Activated CD4-positive, alpha-beta T cell treated with anti-CD3 and anti-CD28 coated beads, Interleukin-2, amount 10 ng/mL, durations not matched to agents 24 days and 14 days (primary cell): ENCODE measurements at regions not wholly inside any gene's neighbourhood (a gene's known extent, or its start where the extent isn't known, plus 50 kb on each side); places are given as distances from the start of the nearest gene placed in this dataset.
"Not testable (repeated sequence)": the region's sequence is repeated elsewhere in the genome, so short reads cannot be mapped to it uniquely, and the experiment has no call there.

Experiments
- DNase-seq: peaks from one replicate; pipeline ENCODE4 v3.0.0; 2022
- H3K27ac Mint-ChIP-seq: one replicate; pipeline ENCODE4 v1.8.0; 2022; ENCODE audit warnings: mild to moderate bottlenecking, mixed read lengths
- H3K27me3 Mint-ChIP-seq: one replicate; pipeline ENCODE4 v1.8.0; 2022; ENCODE audit warnings: mixed read lengths
- H3K36me3 Mint-ChIP-seq: one replicate; pipeline ENCODE4 v1.8.0; 2022; ENCODE audit warnings: low read depth, mild to moderate bottlenecking, mixed read lengths
- H3K4me1 Mint-ChIP-seq: one replicate; pipeline ENCODE4 v1.8.0; 2021; ENCODE audit warnings: mixed read lengths
- H3K4me3 Mint-ChIP-seq: one replicate; pipeline ENCODE4 v1.8.0; 2022; ENCODE audit warnings: mild to moderate bottlenecking, moderate library complexity, mixed read lengths
- H3K9me3 Mint-ChIP-seq: one replicate; pipeline ENCODE4 v1.8.0; 2021; ENCODE audit warnings: mixed read lengths
- intact Hi-C: fragments of 100-400 bp; cut with micrococcal nuclease; formaldehyde crosslinking; loops from one replicate; pipeline ENCODE4 v1.15.1; 2023

DNA sequence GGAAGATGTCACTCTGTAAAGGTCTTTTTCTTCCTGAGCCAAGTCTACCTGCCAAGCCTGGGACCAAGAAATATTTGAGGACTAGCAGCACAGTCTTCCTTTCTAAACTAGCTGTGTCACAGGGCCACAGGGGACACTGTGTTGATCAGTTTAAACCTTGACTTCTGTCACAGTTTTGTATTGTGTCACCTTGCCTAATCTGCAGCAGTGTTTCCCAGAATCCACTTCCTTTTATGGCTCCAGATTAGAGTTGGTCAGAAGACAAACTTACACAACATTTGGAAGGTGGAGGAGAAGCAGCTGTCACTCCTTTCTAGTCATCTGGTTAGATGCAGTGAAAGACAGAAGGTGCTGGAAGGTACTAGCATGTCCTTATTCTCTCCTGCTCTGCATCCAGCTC is 143.1 kb upstream of the BCOR start:
- Mint-ChIP-seq H3K27ac (no peak overlapping the region), H3K9me3 (no peaks in the 10 kb centered on the region), H3K4me3 (no peak overlapping the region), H3K36me3 (no peaks in the 10 kb centered on the region), H3K4me1 (peaks cover 7% of the 10 kb centered on the region), H3K27me3 (peaks cover 6% of the 10 kb centered on the region)
- DNase-seq, result no peak
- intact Hi-C loops, result no loop called here

DNA sequence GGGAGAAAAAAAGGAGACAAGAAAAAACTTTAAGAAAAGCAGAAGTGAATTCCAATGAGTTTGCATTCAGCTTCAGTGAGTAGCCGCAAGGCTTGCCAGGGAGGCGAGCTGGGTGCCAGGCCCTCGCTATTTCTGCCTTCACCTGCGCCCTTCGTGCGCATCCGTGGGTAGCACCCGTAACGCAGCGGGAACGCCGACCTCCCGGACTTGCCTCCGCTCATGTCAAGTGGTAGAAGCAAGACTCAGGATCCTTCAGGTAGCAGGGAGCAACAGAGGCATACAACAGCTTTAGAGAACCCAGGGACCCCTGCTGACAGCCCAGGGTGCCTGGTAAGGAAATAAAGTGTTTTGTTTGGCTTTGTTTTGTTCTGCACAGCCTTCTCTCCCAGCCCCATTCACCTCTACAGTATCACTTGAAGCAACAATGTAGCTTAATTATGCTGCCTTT is 140.0 kb upstream of the BCOR start:
- Mint-ChIP-seq H3K27ac (no peak overlapping the region), H3K9me3 (no peaks in the 10 kb centered on the region), H3K4me3 (no peak overlapping the region), H3K27me3 (peaks cover 2% of the 10 kb centered on the region), H3K36me3 (no peaks in the 10 kb centered on the region), H3K4me1 (no peaks in the 10 kb centered on the region)
- intact Hi-C loops, result no loop called here
- DNase-seq, result no peak

- Mint-ChIP-seq H3K4me3 (no peak overlapping the region), H3K27ac (no peak overlapping the region), H3K27me3 (no peaks in the 10 kb centered on the region), H3K9me3 (no peaks in the 10 kb centered on the region), H3K4me1 (no peaks in the 10 kb centered on the region), H3K36me3 (no peaks in the 10 kb centered on the region)
- no peak for DNase-seq
- intact Hi-C loops, result loop anchor here (1.0 kb wide), 1 partner anchor 12 kb away; no protein-coding TSS in a partner anchor
Measured at GRCh38 chrX:40230646-40231045, 132.9 kb upstream of the BCOR start.

GRCh38 chrX:40227125-40227524 is 129.4 kb upstream of the BCOR start:
- intact Hi-C loops, result no loop called here
- DNase-seq, result no peak
- Mint-ChIP-seq H3K9me3 (peaks cover 3% of the 10 kb centered on the region), H3K4me3 (no peak overlapping the region), H3K36me3 (peaks cover 1% of the 10 kb centered on the region), H3K4me1 (no peaks in the 10 kb centered on the region), H3K27me3 (no peaks in the 10 kb centered on the region), H3K27ac (no peak overlapping the region)

DNA sequence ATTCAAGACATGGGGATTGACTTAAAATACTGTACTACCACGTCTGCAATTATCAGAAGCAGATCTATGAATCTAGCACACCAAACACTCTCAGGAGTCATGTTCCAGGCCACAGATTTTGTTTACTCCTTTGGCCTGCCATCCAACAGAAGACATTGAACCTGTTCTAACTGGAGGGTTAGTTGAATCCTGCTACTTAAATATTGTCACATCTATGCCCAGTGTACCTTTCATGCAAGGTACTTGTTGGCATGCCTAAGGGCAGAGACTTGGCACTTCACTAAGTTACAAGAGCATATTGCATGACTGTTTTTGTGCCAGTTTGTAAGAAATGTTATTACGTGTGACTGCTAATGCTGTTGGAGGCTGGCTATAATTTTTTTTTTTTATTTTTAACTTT is 126.9 kb upstream of the BCOR start:
- intact Hi-C loops, result no loop called here
- Mint-ChIP-seq H3K27me3 (no peaks in the 10 kb centered on the region), H3K4me3 (no peak overlapping the region), H3K27ac (no peak overlapping the region), H3K36me3 (peaks cover 1% of the 10 kb centered on the region), H3K4me1 (no peaks in the 10 kb centered on the region), H3K9me3 (peaks cover 3% of the 10 kb centered on the region)
- no peak for DNase-seq

DNA sequence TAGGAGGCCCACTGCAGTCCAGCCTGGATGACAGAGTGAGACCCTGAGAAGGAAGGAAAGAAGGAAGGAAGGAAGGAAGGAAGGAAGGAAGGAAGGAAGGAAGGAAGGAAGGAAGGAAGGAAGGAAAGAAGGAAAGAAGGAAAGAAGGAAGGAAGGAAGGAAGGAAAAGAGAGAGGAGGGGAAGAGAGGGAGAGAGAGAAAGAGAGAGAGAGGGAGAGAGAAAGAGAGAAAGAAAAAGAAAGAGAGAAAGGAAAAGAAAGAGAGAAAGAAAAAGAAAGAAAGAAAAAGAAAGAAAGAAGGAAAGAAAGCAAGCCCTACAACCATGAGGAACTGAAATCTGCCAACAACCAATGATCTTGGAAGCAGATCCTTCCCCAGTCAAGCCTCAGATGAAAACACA is 124.9 kb upstream of the BCOR start:
- DNase-seq, H3K9me3 Mint-ChIP-seq, H3K4me3 Mint-ChIP-seq, intact Hi-C loops, H3K4me1 Mint-ChIP-seq, H3K36me3 Mint-ChIP-seq, H3K27me3 Mint-ChIP-seq, H3K27ac Mint-ChIP-seq: not testable (repeated sequence)

- no peak for DNase-seq
- Mint-ChIP-seq H3K4me1 (no peaks in the 10 kb centered on the region), H3K27ac (no peak overlapping the region), H3K36me3 (no peaks in the 10 kb centered on the region), H3K4me3 (no peak overlapping the region), H3K9me3 (no peaks in the 10 kb centered on the region), H3K27me3 (no peaks in the 10 kb centered on the region)
- intact Hi-C loops, result no loop called here
Measured at GRCh38 chrX:40213092-40213491, 115.3 kb upstream of the BCOR start.

DNA sequence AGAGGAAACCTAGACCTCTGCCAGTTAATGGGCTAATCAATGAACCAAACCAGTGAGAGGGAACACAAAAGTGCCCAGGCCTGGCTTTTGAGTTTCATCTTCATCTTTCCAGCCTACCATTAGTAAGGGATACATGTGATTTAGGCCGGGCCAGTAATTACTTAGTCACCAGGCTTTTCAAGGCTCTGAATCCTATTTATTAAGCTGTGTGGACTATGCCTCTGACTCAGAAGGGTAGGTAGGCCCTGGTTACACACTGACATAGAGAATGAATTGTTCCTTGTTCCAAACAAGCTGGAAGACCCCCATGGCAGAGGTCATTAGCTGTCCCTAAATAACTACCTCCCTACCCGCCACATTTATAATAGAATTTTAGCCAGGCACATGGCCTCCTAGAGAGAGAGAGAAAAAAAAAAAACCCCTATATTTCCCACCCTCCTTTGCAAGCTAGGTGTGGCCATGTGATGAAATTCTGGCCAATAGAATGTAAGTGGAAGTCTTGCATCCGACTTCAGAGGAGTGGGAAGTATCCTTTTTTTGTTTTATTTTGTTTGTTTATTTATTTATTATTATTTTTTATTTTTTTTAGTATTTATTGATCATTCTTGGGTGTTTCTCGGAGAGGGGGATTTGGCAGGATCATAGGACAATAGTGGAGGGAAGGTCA is 112.3 kb upstream of the BCOR start:
- no peak for DNase-seq
- H3K9me3 Mint-ChIP-seq, result no peaks in the 10 kb centered on the region
- H3K27me3 Mint-ChIP-seq, result no peaks in the 10 kb centered on the region
- intact Hi-C loops, result no loop called here
- H3K27ac Mint-ChIP-seq, result no peak overlapping the region
- H3K36me3 Mint-ChIP-seq, result no peaks in the 10 kb centered on the region
- H3K4me3 Mint-ChIP-seq, result no peak overlapping the region
- peaks cover 4% of the 10 kb centered on the region for H3K4me1 Mint-ChIP-seq

DNA sequence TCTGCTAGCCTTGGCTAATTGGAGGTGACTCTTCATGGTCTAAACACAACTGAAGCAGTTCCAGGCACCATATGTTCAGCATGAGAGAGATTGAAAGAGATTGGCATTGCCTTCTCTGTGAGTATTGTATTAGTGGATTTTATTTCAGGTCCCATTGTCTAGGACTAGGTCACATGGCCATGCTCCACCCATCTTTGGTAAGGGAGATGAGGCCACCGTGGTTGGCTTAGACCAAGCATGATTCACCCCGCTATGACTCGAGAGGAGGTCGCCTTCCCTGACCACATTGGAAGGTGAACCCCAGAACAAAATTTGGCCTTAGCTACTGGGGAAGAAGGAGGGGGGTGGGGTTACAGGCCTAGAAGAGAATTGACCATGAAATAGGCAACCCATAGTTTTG is 109.9 kb upstream of the BCOR start:
- H3K27me3 Mint-ChIP-seq, result no peaks in the 10 kb centered on the region
- no peaks in the 10 kb centered on the region for H3K36me3 Mint-ChIP-seq
- no peak overlapping the region for H3K27ac Mint-ChIP-seq
- intact Hi-C loops, result no loop called here
- DNase-seq, result peak; percentile 59
- peaks cover 8% of the 10 kb centered on the region for H3K4me1 Mint-ChIP-seq
- no peaks in the 10 kb centered on the region for H3K9me3 Mint-ChIP-seq
- no peak overlapping the region for H3K4me3 Mint-ChIP-seq

DNA sequence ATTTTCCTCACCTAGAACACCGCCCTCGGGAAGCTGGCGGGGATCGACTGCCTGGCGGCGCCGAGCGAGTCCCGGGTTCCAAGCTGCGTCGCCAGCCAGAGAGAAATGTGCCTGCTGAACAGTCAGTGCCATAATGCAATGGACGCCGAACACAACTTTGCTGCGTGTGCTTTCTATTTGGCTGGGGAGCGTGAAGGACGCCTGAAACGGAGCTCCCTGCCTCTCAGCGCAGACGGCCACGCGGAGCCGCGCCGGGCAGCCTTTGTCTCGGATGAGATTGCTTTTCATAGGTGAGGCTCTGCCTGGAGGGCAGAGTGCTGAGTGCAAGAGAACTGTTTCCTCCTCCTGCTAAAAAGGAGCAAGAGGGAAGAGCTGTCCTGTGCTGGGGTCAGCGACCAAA is 107.7 kb upstream of the BCOR start:
- no peaks in the 10 kb centered on the region for H3K27me3 Mint-ChIP-seq
- intact Hi-C loops, result no loop called here
- no peak overlapping the region for H3K4me3 Mint-ChIP-seq

GRCh38 chrX:40202456-40202855 is 104.7 kb upstream of the BCOR start:
- Mint-ChIP-seq H3K27ac (peak overlapping the region; percentile 28), H3K27me3 (no peaks in the 10 kb centered on the region)
- intact Hi-C loops, result loop anchor here (2.0 kb wide), 1 partner anchor 26 kb away; no protein-coding TSS in a partner anchor

More for the DNA sequence above, 107.7 kb upstream of the BCOR start:
- Mint-ChIP-seq H3K4me1 (peaks cover 18% of the 10 kb centered on the region), H3K9me3 (no peaks in the 10 kb centered on the region), H3K27ac (no peak overlapping the region), H3K36me3 (no peaks in the 10 kb centered on the region)
- no peak for DNase-seq

GRCh38 chrX:40201329-40201885 is 103.6 kb upstream of the BCOR start:
- intact Hi-C loops, result no loop called here
- H3K4me1 Mint-ChIP-seq, result peaks cover 15% of the 10 kb centered on the region
- H3K27me3 Mint-ChIP-seq, result no peaks in the 10 kb centered on the region
- no peak overlapping the region for H3K4me3 Mint-ChIP-seq
- DNase-seq, result peak; percentile 84
- no peaks in the 10 kb centered on the region for H3K9me3 Mint-ChIP-seq
- H3K27ac Mint-ChIP-seq, result peak overlapping the region; percentile 57
- H3K36me3 Mint-ChIP-seq, result no peaks in the 10 kb centered on the region

More at GRCh38 chrX:40202456-40202855, 104.7 kb upstream of the BCOR start:
- Mint-ChIP-seq H3K4me3 (peak overlapping the region; percentile 15), H3K9me3 (no peaks in the 10 kb centered on the region), H3K36me3 (no peaks in the 10 kb centered on the region), H3K4me1 (peaks cover 15% of the 10 kb centered on the region)
- peak; percentile 78 for DNase-seq

DNA sequence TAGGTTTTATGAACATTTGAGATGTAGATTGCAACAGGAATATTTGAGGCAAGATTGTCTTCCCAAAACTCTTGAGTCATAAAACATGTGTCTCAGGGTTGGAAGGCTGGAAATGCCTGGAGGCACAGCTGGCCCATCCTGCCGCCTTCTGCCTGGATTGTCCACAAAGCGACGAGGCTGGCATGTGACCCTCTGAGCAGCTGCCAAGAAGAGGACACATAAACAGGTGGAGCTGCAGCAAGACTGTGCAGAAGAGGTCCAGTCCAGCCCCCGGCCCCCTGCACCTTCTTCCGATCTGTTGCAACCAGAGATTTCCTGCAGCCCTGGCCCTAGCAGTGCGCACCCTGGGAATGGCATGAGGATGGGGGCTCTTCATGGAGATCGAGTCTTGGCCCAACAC is 101.9 kb upstream of the BCOR start:
- H3K4me3 Mint-ChIP-seq, result no peak overlapping the region
- H3K27me3 Mint-ChIP-seq, result no peaks in the 10 kb centered on the region
- H3K9me3 Mint-ChIP-seq, result no peaks in the 10 kb centered on the region
- no peaks in the 10 kb centered on the region for H3K36me3 Mint-ChIP-seq
- intact Hi-C loops, result no loop called here
- peaks cover 15% of the 10 kb centered on the region for H3K4me1 Mint-ChIP-seq
- no peak for DNase-seq
- no peak overlapping the region for H3K27ac Mint-ChIP-seq

- Mint-ChIP-seq H3K36me3 (no peaks in the 10 kb centered on the region), H3K4me3 (no peak overlapping the region), H3K4me1 (peaks cover 7% of the 10 kb centered on the region), H3K27me3 (no peaks in the 10 kb centered on the region), H3K27ac (no peak overlapping the region), H3K9me3 (no peaks in the 10 kb centered on the region)
- DNase-seq, result no peak
- intact Hi-C loops, result no loop called here
Measured at GRCh38 chrX:40197071-40197470, 99.3 kb upstream of the BCOR start.

DNA sequence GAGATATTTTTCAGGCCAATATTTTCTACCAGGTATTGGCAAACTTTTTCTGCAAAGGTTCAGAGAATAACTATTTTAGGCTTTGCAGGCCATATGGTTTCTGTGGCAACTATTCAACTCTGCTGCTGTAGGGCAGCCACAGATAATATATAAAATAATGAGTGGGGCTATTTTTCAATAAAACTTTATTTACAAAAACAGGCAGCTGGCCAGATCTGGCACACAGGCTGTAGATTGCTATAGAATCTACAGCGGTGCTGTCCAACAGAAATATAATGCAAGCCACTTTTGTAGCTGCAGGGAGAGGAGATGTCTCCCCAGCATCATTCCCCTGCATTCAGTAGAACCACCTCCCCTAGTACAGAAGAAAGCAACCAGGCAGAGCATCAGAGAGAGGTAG is 97.6 kb upstream of the BCOR start:
- Mint-ChIP-seq H3K4me3 (no peak overlapping the region), H3K9me3 (no peaks in the 10 kb centered on the region), H3K27me3 (no peaks in the 10 kb centered on the region), H3K36me3 (no peaks in the 10 kb centered on the region), H3K4me1 (no peaks in the 10 kb centered on the region), H3K27ac (no peak overlapping the region)
- intact Hi-C loops, result no loop called here
- DNase-seq, result no peak
